OCI-LY1 (cell line): ENCODE measurements at regions not wholly inside any gene's neighbourhood (a gene's known extent, or its start where the extent isn't known, plus 50 kb on each side); places are given as distances from the start of the nearest gene placed in this dataset.

ENCODE experiments used
- H2AFZ ChIP-seq: fragments of 200-600 bp; sonication (generic), shearing (Covaris generic); 2 replicates; pipeline ENCODE4 v1.6.0; 2014; ENCODE audit warnings: antibody characterized with exemption, mild to moderate bottlenecking, low read length
- H3F3A ChIP-seq: fragments of 200-600 bp; sonication (generic), shearing (Covaris generic); 2 replicates; pipeline ENCODE4 v1.6.0; 2014; ENCODE audit warnings: mild to moderate bottlenecking, antibody characterized with exemption, low read length, moderate library complexity; ENCODE audit not compliant: insufficient read depth
- H3K27ac ChIP-seq: fragments of 200-600 bp; sonication (generic); 2 replicates; pipeline ENCODE4 v1.5.1; 2014; ENCODE audit warnings: low read length, mixed run types, mild to moderate bottlenecking, low read depth; ENCODE audit not compliant: poor library complexity, severe bottlenecking
- H3K27me3 ChIP-seq: fragments of 200-600 bp; sonication (generic); 2 replicates; pipeline ENCODE4 v1.6.0; 2014; ENCODE audit warnings: antibody characterized with exemption, mild to moderate bottlenecking, low read length, moderate library complexity; ENCODE audit not compliant: insufficient read depth
- H3K36me3 ChIP-seq: fragments of 200-600 bp; sonication (generic); 2 replicates; pipeline ENCODE4 v1.6.1; 2014; ENCODE audit warnings: mild to moderate bottlenecking, antibody characterized with exemption, low read length, moderate library complexity, mixed read lengths; ENCODE audit not compliant: insufficient read depth
- H3K4me1 ChIP-seq: fragments of 200-600 bp; sonication (generic); 2 replicates; pipeline ENCODE4 v1.5.1; 2014; ENCODE audit warnings: mild to moderate bottlenecking, low read length, moderate library complexity; ENCODE audit not compliant: insufficient read depth, severe bottlenecking
- H3K4me2 ChIP-seq: fragments of 200-600 bp; sonication (generic), shearing (Covaris generic); 2 replicates; pipeline ENCODE4 v1.6.1; 2014; ENCODE audit warnings: low read length
- H3K4me3 ChIP-seq: fragments of 200-600 bp; sonication (generic); 2 replicates; pipeline ENCODE4 v1.5.1; 2014; ENCODE audit warnings: low read length, low read depth, mild to moderate bottlenecking, mixed read lengths; ENCODE audit not compliant: poor library complexity, severe bottlenecking
- H3K79me2 ChIP-seq: fragments of 200-600 bp; shearing (Covaris generic); 2 replicates; pipeline ENCODE4 v1.6.1; 2016; ENCODE audit warnings: mixed run types, low read length, mixed read lengths; ENCODE audit not compliant: insufficient read depth
- H3K9ac ChIP-seq: fragments of 200-600 bp; sonication (generic), shearing (Covaris generic); 2 replicates; pipeline ENCODE4 v1.6.1; 2014; ENCODE audit warnings: mild to moderate bottlenecking, low read length, mixed read lengths
- H3K9me2 ChIP-seq: fragments of 200-600 bp; sonication (generic), shearing (Covaris generic); 2 replicates; pipeline ENCODE4 v1.6.1; 2014; ENCODE audit warnings: low read depth, mild to moderate bottlenecking, low read length, mixed read lengths
- H3K9me3 ChIP-seq: fragments of 200-600 bp; shearing (Covaris generic); 2 replicates; pipeline ENCODE4 v1.6.1; 2014; ENCODE audit warnings: low read length, mixed read lengths
- H4K20me1 ChIP-seq: fragments of 200-600 bp; sonication (generic), shearing (Covaris generic); 2 replicates; pipeline ENCODE4 v1.6.0; 2016; ENCODE audit warnings: mild to moderate bottlenecking, low read length; ENCODE audit not compliant: insufficient read depth
- EZH2 ChIP-seq: fragments of 200-600 bp; sonication (generic), shearing (Covaris generic); IDR thresholded peaks from 2 replicates; pipeline ENCODE4 v1.8.0; 2017; ENCODE audit warnings: borderline replicate concordance, mixed run types, mild to moderate bottlenecking, antibody characterized with exemption, low read length, moderate library complexity, mixed read lengths
- TF ChIP-seq, protein P1 (sequence below): fragments of 200-600 bp; sonication (generic), shearing (Covaris generic); IDR thresholded peaks from 2 replicates; pipeline ENCODE4 v1.5.1; 2017; ENCODE audit warnings: mild to moderate bottlenecking, antibody characterized with exemption, low read length, moderate library complexity, mixed read lengths

DNA sequence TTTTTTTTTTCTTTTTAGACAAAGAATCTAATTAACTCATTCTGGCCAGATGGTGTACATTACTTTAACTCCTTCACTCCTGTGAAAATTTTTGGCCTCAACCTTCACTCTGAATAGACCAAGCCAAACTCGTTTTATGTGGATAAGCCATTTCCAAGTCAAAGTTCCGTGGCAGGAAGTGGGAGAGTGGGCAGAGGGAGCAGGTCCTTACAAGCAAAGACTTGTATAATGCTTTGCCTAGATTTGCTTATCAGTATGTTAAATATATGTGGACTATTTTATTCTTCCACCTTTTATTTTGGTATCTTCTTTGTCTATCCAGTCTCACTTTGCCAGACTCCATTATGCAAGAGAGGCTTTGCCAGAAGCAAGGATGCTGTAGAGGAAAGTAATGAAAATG lies 178.1 kb upstream of the TNP1 start:
- Histone ChIP-seq H3K4me2 (no peak overlapping the region), H3K9me3 (peaks cover 2% of the 10 kb centered on the region; the same call in 1 of the 2 replicates), H3K27me3 (no peaks in the 10 kb centered on the region), H3K9me2 (no peaks in the 10 kb centered on the region), H3K4me1 (no peaks in the 10 kb centered on the region), H4K20me1 (no peaks in the 10 kb centered on the region), H3K36me3 (no peaks in the 10 kb centered on the region; the same call in 1 of the 2 replicates), H3K9ac (no peak overlapping the region), H3K27ac (no peak overlapping the region), H2AFZ (no peak overlapping the region), H3K79me2 (no peaks in the 10 kb centered on the region), H3K4me3 (no peak overlapping the region), H3F3A (no peaks in the 10 kb centered on the region)
- TF ChIP-seq, protein P1, sequence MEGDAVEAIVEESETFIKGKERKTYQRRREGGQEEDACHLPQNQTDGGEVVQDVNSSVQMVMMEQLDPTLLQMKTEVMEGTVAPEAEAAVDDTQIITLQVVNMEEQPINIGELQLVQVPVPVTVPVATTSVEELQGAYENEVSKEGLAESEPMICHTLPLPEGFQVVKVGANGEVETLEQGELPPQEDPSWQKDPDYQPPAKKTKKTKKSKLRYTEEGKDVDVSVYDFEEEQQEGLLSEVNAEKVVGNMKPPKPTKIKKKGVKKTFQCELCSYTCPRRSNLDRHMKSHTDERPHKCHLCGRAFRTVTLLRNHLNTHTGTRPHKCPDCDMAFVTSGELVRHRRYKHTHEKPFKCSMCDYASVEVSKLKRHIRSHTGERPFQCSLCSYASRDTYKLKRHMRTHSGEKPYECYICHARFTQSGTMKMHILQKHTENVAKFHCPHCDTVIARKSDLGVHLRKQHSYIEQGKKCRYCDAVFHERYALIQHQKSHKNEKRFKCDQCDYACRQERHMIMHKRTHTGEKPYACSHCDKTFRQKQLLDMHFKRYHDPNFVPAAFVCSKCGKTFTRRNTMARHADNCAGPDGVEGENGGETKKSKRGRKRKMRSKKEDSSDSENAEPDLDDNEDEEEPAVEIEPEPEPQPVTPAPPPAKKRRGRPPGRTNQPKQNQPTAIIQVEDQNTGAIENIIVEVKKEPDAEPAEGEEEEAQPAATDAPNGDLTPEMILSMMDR = no peak
- no peak for TF ChIP-seq EZH2

DNA sequence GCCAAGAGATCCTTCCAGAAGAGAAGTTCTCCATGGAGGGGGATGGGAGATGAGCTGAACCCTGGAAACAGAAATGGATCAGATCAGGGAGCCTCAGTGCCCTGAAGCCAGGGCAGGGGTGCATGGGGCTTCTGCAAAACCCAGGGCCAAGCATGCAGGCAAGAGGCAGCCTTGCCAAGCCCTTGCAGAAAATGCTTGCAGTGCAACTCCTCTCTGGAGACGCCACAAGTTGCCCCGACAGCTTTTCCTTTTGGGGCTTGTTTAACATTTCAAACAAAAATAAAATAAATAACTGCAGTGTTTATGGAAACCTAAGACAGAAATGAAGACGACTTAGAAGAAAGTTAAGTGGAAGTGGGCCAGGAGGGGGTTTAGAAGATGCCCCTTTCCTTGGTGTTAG lies 177.5 kb upstream of the TNP1 start:
- H3K27me3 ChIP-seq = no peaks in the 10 kb centered on the region

DNA sequence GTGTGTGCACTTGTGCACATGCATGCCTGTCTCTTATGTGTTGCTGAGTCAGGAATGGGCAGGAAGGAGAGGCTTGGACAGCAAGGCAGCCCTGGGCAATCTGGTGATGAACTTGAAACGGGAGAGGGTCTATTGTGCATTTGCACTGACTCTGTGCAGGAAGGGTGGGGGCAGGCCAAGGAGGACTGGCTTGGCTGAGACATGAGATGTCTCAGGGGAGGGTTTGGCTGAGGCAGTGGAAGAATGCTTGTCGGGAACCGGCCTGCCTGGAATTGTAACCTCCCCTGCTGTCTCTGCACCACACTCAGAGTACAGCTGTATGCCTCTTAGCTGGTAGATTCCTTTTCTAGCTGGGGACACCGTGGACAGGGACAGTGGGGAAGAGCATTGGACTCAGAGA lies 176.1 kb upstream of the TNP1 start:
- TF ChIP-seq, protein P1 = no peak
- TF ChIP-seq EZH2 = no peak
- Histone ChIP-seq H2AFZ (no peak overlapping the region), H3F3A (no peaks in the 10 kb centered on the region)

More for the DNA sequence above, 177.5 kb upstream of the TNP1 start:
- H3K9ac ChIP-seq = no peak overlapping the region
- no peak overlapping the region for H3K27ac ChIP-seq
- no peaks in the 10 kb centered on the region for H3K79me2 ChIP-seq
- H3F3A ChIP-seq = no peaks in the 10 kb centered on the region
- H3K9me2 ChIP-seq = no peaks in the 10 kb centered on the region
- no peaks in the 10 kb centered on the region for H4K20me1 ChIP-seq
- no peak overlapping the region for H3K4me3 ChIP-seq
- no peak overlapping the region for H2AFZ ChIP-seq
- H3K4me2 ChIP-seq = no peak overlapping the region
- no peaks in the 10 kb centered on the region for H3K4me1 ChIP-seq
- TF ChIP-seq EZH2 = no peak
- TF ChIP-seq, protein P1 = no peak
- H3K36me3 ChIP-seq = no peaks in the 10 kb centered on the region; the same call in 1 of the 2 replicates
- peaks cover 2% of the 10 kb centered on the region; the same call in 1 of the 2 replicates for H3K9me3 ChIP-seq

More for the DNA sequence above, 176.1 kb upstream of the TNP1 start:
- Histone ChIP-seq H3K4me2 (no peak overlapping the region), H3K36me3 (no peaks in the 10 kb centered on the region), H3K79me2 (no peaks in the 10 kb centered on the region), H3K9me3 (no peaks in the 10 kb centered on the region), H3K4me1 (no peaks in the 10 kb centered on the region), H3K27me3 (no peaks in the 10 kb centered on the region), H4K20me1 (no peaks in the 10 kb centered on the region), H3K27ac (no peak overlapping the region), H3K9ac (no peak overlapping the region), H3K4me3 (no peak overlapping the region), H3K9me2 (no peaks in the 10 kb centered on the region)
